ENCODE measurements at regions not wholly inside any gene's neighbourhood (a gene's known extent, or its start where the extent isn't known, plus 50 kb on each side); places are given as distances from the start of the nearest gene placed in this dataset.

DNA sequence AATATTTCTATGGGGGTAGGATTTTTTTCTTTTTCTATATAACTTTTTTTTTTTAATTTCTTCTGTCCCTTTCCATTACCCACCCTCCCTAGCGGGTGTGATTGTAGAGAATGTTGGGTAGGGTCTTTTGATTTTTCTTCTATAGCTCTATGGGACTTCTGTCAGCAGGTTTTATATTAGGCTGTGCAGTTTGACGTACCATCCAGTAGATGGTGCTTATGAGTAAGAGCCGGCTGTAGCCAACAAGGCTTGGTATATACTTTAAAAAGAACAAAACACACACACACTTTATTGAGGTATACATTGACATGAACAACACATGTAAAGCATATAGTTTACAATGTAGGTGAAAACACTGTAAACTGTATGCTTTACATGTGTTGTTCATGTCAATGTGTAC, 247.9 kb upstream of the POF1B start:
- no peak for FAIRE-seq

DNA sequence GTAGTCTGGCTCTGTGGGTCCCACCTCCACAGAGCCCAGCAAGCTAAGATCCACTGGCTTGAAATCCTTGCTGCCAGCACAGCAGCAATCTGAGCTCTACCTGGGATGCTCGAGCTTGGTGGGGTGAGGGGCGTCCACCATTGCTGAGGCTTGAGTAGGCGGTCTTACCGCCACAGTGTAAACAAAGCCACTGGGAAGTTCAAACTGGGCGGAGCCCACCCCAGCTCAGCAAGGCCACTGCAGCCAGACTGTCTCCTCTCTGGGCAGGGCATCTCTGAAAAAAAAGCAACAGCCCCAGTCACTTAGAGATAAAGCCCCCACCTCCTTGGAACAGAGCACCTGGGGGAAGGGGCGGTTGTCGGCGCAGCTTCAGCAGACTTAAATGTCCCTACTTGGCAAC, 243.2 kb upstream of the POF1B start:
- H3K27me3 ChIP-seq (ENCODE audit: control insufficient read depth, extremely low read depth, insufficient read depth, low read length): no peaks in the 10 kb centered on the region
- DNase-seq (ENCODE audit: low read depth, low spot score): no peak
- no peaks in the 10 kb centered on the region for H3K36me3 ChIP-seq (ENCODE audit: control insufficient read depth in 2 of 2, extremely low read depth in 1 of 2, insufficient read depth in 2 of 2, low read length in 2 of 2)
- no peak overlapping the region for H2AFZ ChIP-seq (ENCODE audit: control insufficient read depth, low read length)
- no peaks in the 10 kb centered on the region for H3K9me1 ChIP-seq (ENCODE audit: control insufficient read depth, extremely low read depth, insufficient read depth, low read length)
- no peaks in the 10 kb centered on the region for H4K20me1 ChIP-seq (ENCODE audit: control insufficient read depth, extremely low read depth, insufficient read depth, low read length)
- H3K4me3 ChIP-seq (ENCODE audit: control insufficient read depth in 2 of 3, extremely low read depth in 1 of 3, insufficient read depth in 2 of 3, low read depth in 1 of 3, low read length in 3 of 3): no peak overlapping the region
- H3K9ac ChIP-seq (ENCODE audit: control insufficient read depth, extremely low read depth, insufficient read depth, low read length): no peak overlapping the region
- no peak for TF ChIP-seq EZH2 (IDR thresholded peaks at IDR 0.05; ENCODE audit: low read length)
- TF ChIP-seq, protein P1, sequence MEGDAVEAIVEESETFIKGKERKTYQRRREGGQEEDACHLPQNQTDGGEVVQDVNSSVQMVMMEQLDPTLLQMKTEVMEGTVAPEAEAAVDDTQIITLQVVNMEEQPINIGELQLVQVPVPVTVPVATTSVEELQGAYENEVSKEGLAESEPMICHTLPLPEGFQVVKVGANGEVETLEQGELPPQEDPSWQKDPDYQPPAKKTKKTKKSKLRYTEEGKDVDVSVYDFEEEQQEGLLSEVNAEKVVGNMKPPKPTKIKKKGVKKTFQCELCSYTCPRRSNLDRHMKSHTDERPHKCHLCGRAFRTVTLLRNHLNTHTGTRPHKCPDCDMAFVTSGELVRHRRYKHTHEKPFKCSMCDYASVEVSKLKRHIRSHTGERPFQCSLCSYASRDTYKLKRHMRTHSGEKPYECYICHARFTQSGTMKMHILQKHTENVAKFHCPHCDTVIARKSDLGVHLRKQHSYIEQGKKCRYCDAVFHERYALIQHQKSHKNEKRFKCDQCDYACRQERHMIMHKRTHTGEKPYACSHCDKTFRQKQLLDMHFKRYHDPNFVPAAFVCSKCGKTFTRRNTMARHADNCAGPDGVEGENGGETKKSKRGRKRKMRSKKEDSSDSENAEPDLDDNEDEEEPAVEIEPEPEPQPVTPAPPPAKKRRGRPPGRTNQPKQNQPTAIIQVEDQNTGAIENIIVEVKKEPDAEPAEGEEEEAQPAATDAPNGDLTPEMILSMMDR (optimal IDR thresholded peaks at IDR 0.05 in 1 of 3, IDR thresholded peaks at IDR 0.05 in 1 of 3, conservative IDR thresholded peaks at IDR 0.05 in 1 of 3; ENCODE audit: extremely low read depth in 1 of 3, insufficient read depth in 2 of 3, low read length in 3 of 3): no peak
- dilution Hi-C loops (cut with MboI; ENCODE audit: extremely low pct_ligation_motif_present, low sequenced_read_pairs): no loop called here
- no peaks in the 10 kb centered on the region for H3K79me2 ChIP-seq (ENCODE audit: control insufficient read depth, insufficient read depth, low read length)
- H3K4me2 ChIP-seq (ENCODE audit: control insufficient read depth, extremely low read depth, insufficient read depth, low read depth, low read length): no peak overlapping the region
- no peak overlapping the region for H3K27ac ChIP-seq (ENCODE audit: control insufficient read depth, insufficient read depth, low read length)
- FAIRE-seq: no peak
- no peaks in the 10 kb centered on the region for H3K4me1 ChIP-seq (ENCODE audit: control insufficient read depth, extremely low read depth, insufficient read depth, low read length)
- H3K9me3 ChIP-seq (ENCODE audit: control insufficient read depth, low read depth, low read length): no peaks in the 10 kb centered on the region

More for the DNA sequence above, 247.9 kb upstream of the POF1B start:
- no peak for DNase-seq (ENCODE audit: low read depth, low spot score)
- Histone ChIP-seq H2AFZ (ENCODE audit: control insufficient read depth, low read length) (no peak overlapping the region), H3K4me2 (ENCODE audit: control insufficient read depth, extremely low read depth, insufficient read depth, low read depth, low read length) (no peak overlapping the region), H3K4me3 (ENCODE audit: control insufficient read depth in 2 of 3, extremely low read depth in 1 of 3, insufficient read depth in 2 of 3, low read depth in 1 of 3, low read length in 3 of 3) (no peak overlapping the region), H3K27ac (ENCODE audit: control insufficient read depth, insufficient read depth, low read length) (no peak overlapping the region), H3K9me1 (ENCODE audit: control insufficient read depth, extremely low read depth, insufficient read depth, low read length) (no peaks in the 10 kb centered on the region), H3K9ac (ENCODE audit: control insufficient read depth, extremely low read depth, insufficient read depth, low read length) (no peak overlapping the region), H3K4me1 (ENCODE audit: control insufficient read depth, extremely low read depth, insufficient read depth, low read length) (no peaks in the 10 kb centered on the region), H3K27me3 (ENCODE audit: control insufficient read depth, extremely low read depth, insufficient read depth, low read length) (no peaks in the 10 kb centered on the region), H3K36me3 (ENCODE audit: control insufficient read depth in 2 of 2, extremely low read depth in 1 of 2, insufficient read depth in 2 of 2, low read length in 2 of 2) (no peaks in the 10 kb centered on the region), H4K20me1 (ENCODE audit: control insufficient read depth, extremely low read depth, insufficient read depth, low read length) (no peaks in the 10 kb centered on the region), H3K9me3 (ENCODE audit: control insufficient read depth, low read depth, low read length) (no peaks in the 10 kb centered on the region), H3K79me2 (ENCODE audit: control insufficient read depth, insufficient read depth, low read length) (no peaks in the 10 kb centered on the region)
- TF ChIP-seq EZH2 (IDR thresholded peaks at IDR 0.05; ENCODE audit: low read length): no peak
- TF ChIP-seq, protein P1 (optimal IDR thresholded peaks at IDR 0.05 in 1 of 3, IDR thresholded peaks at IDR 0.05 in 1 of 3, conservative IDR thresholded peaks at IDR 0.05 in 1 of 3; ENCODE audit: extremely low read depth in 1 of 3, insufficient read depth in 2 of 3, low read length in 3 of 3): no peak
- dilution Hi-C loops (cut with MboI; ENCODE audit: extremely low pct_ligation_motif_present, low sequenced_read_pairs): no loop called here
